Mesenchymal stem cell (in vitro differentiated cells and primary cell): ENCODE measurements at regions not wholly inside any gene's neighbourhood (a gene's known extent, or its start where the extent isn't known, plus 50 kb on each side); places are given as distances from the start of the nearest gene placed in this dataset.

Experiments
- DNase-seq: peaks from one replicate; pipeline ENCODE4 v3.0.0-alpha.2; 2013
- H2AFZ ChIP-seq: one replicate; pipeline ENCODE4 v1.6.1; 2013; ENCODE audit warnings: low read depth, mild to moderate bottlenecking, control low read depth, inconsistent platforms, low read length, moderate library complexity
- H2AK5ac ChIP-seq: 2 replicates; pipeline ENCODE4 v1.6.1; 2013; ENCODE audit warnings: low read length, moderate library complexity, mild to moderate bottlenecking, inconsistent platforms; ENCODE audit not compliant: severe bottlenecking
- H2BK120ac ChIP-seq: one replicate; pipeline ENCODE4 v1.6.1; 2013; ENCODE audit warnings: low read depth, mild to moderate bottlenecking, inconsistent platforms, low read length, moderate library complexity
- H2BK12ac ChIP-seq, 2 experiments: one replicate each; pipeline ENCODE4 v1.6.1; 2013; ENCODE audit warnings: inconsistent platforms in 2 of 2, low read length in 2 of 2, mild to moderate bottlenecking in 2 of 2, moderate library complexity in 2 of 2, control low read depth in 1 of 2
- H2BK15ac ChIP-seq: one replicate; pipeline ENCODE4 v1.6.1; 2013; ENCODE audit warnings: mild to moderate bottlenecking, low read depth, inconsistent platforms; ENCODE audit not compliant: poor library complexity, severe bottlenecking
- H2BK5ac ChIP-seq: 2 replicates; pipeline ENCODE4 v1.6.1; 2013; ENCODE audit warnings: low read depth, mild to moderate bottlenecking, low read length, control low read depth, inconsistent platforms; ENCODE audit not compliant: poor library complexity, severe bottlenecking
- H3K14ac ChIP-seq, 2 experiments: one replicate each; pipeline ENCODE4 v1.6.1; 2013; ENCODE audit warnings: inconsistent platforms in 2 of 2, low read length in 2 of 2, control low read depth in 1 of 2, mild to moderate bottlenecking in 1 of 2, moderate library complexity in 1 of 2
- H3K18ac ChIP-seq, 2 experiments: one replicate each; pipeline ENCODE4 v1.6.1; 2013; ENCODE audit warnings: inconsistent platforms in 2 of 2, low read length in 2 of 2, control low read depth in 1 of 2, low read depth in 1 of 2, mild to moderate bottlenecking in 1 of 2
- H3K23ac ChIP-seq, 2 experiments: one replicate each; pipeline ENCODE4 v1.6.1; 2013; ENCODE audit warnings: inconsistent platforms in 2 of 2, low read length in 2 of 2, mild to moderate bottlenecking in 2 of 2, moderate library complexity in 2 of 2, control low read depth in 1 of 2
- H3K27ac ChIP-seq: 2 replicates; pipeline ENCODE4 v1.5.1; 2013; ENCODE audit warnings: mild to moderate bottlenecking, moderate library complexity, low read length, control low read depth, inconsistent platforms; ENCODE audit not compliant: poor library complexity, severe bottlenecking
- H3K27me3 ChIP-seq, 2 experiments: 2 replicates each; pipeline versions ENCODE4 v1.6.1 to v1.7.0; 2013; ENCODE audit warnings: low read length in 2 of 2, mild to moderate bottlenecking in 2 of 2, moderate library complexity in 2 of 2, control low read depth in 1 of 2, inconsistent platforms in 1 of 2; ENCODE audit not compliant: control insufficient read depth in 1 of 2, insufficient read depth in 1 of 2
- H3K36me3 ChIP-seq, 2 experiments: 2 replicates each; pipeline versions ENCODE4 v1.6.1 to v1.7.0; 2013; ENCODE audit warnings: low read length in 2 of 2, control low read depth in 1 of 2, inconsistent platforms in 1 of 2, low read depth in 1 of 2, mild to moderate bottlenecking in 1 of 2; ENCODE audit not compliant: insufficient read depth in 2 of 2, control insufficient read depth in 1 of 2
- H3K4ac ChIP-seq, 2 experiments: one replicate each; pipeline ENCODE4 v1.6.1; 2013; ENCODE audit warnings: inconsistent platforms in 2 of 2, low read length in 2 of 2, mild to moderate bottlenecking in 2 of 2, moderate library complexity in 2 of 2, control low read depth in 1 of 2, low read depth in 1 of 2
- H3K4me1 ChIP-seq: 2 replicates; pipeline ENCODE4 v1.6.1; 2013; ENCODE audit warnings: low read depth, low read length, control low read depth; ENCODE audit not compliant: control insufficient read depth, insufficient read depth
- H3K4me2 ChIP-seq: 2 replicates; pipeline ENCODE4 v1.6.1; 2013; ENCODE audit warnings: low read length, mild to moderate bottlenecking, inconsistent platforms; ENCODE audit not compliant: poor library complexity, severe bottlenecking
- H3K4me3 ChIP-seq, 2 experiments: 2 replicates each; pipeline versions ENCODE4 v1.5.1 to v1.7.0; 2013; ENCODE audit warnings: low read length in 2 of 2, mild to moderate bottlenecking in 2 of 2, control low read depth in 1 of 2, low read depth in 1 of 2; ENCODE audit not compliant: insufficient read depth in 1 of 2
- H3K79me1 ChIP-seq: replicated peaks from 2 replicates; pipeline ENCODE4 v1.6.1; 2013; ENCODE audit warnings: mild to moderate bottlenecking, control low read depth, low read length, inconsistent platforms; ENCODE audit not compliant: poor library complexity, severe bottlenecking
- H3K9ac ChIP-seq: 2 replicates; pipeline ENCODE4 v1.7.0; 2013; ENCODE audit warnings: mild to moderate bottlenecking, low read length, moderate library complexity
- H3K9me3 ChIP-seq: 2 replicates; pipeline ENCODE4 v1.7.0; 2013; ENCODE audit warnings: mild to moderate bottlenecking, low read length; ENCODE audit not compliant: control insufficient read depth
- H4K8ac ChIP-seq: one replicate; pipeline ENCODE4 v1.6.1; 2013; ENCODE audit warnings: inconsistent platforms, mild to moderate bottlenecking, low read length, moderate library complexity
- H4K91ac ChIP-seq: one replicate; pipeline ENCODE4 v1.6.1; 2013; ENCODE audit warnings: mild to moderate bottlenecking, low read length, inconsistent platforms
- WGBS: methylation state at CpG from one replicate; pipeline ENCODE4 v1.1.7; 2013; ENCODE audit warnings: mixed read lengths; 5-methylcytosine and 5-hydroxymethylcytosine counted together

- no peak overlapping the region for H4K8ac ChIP-seq
- H2AK5ac ChIP-seq = no peak overlapping the region
- no peaks in the 10 kb centered on the region for H3K36me3 ChIP-seq
- DNase-seq = no peak
- H3K27ac ChIP-seq = no peak overlapping the region
- H3K4ac ChIP-seq = no peak overlapping the region
- H2BK12ac ChIP-seq = no peak overlapping the region
- H2BK120ac ChIP-seq = no peak overlapping the region
- no peaks in the 10 kb centered on the region for H3K79me1 ChIP-seq
- no peaks in the 10 kb centered on the region for H3K9me3 ChIP-seq
- H2BK15ac ChIP-seq = no peak overlapping the region
- WGBS = 92% methylated on average over 3 of the region's 6 CpGs
- H3K4me3 ChIP-seq = no peak overlapping the region
- no peak overlapping the region for H3K9ac ChIP-seq
- H3K4me2 ChIP-seq = no peak overlapping the region
- no peak overlapping the region for H3K14ac ChIP-seq
- no peak overlapping the region for H2BK5ac ChIP-seq
- no peak overlapping the region for H4K91ac ChIP-seq
- H3K18ac ChIP-seq = no peak overlapping the region
- peaks cover 2% of the 10 kb centered on the region for H3K4me1 ChIP-seq
- H3K23ac ChIP-seq = peak overlapping the region in 1 of 2 experiments; percentile 10
- no peak overlapping the region for H2AFZ ChIP-seq
- H3K27me3 ChIP-seq = no peaks in the 10 kb centered on the region
These were observed 66.7 kb downstream of the TEX35 start for GRCh38 chr1:178579562-178579961.

GRCh38 chr1:178580096-178580495, 67.2 kb downstream of the TEX35 start:
- Histone ChIP-seq H2BK12ac (no peak overlapping the region), H3K27ac (no peak overlapping the region), H3K27me3 (no peaks in the 10 kb centered on the region), H2AFZ (no peak overlapping the region), H3K4ac (no peak overlapping the region), H3K36me3 (no peaks in the 10 kb centered on the region), H3K79me1 (no peaks in the 10 kb centered on the region), H3K4me1 (peaks cover 2% of the 10 kb centered on the region), H4K91ac (no peak overlapping the region), H4K8ac (no peak overlapping the region), H3K14ac (no peak overlapping the region), H2AK5ac (no peak overlapping the region), H3K4me3 (no peak overlapping the region), H3K9ac (no peak overlapping the region), H3K23ac (no peak overlapping the region), H3K18ac (no peak overlapping the region), H2BK5ac (no peak overlapping the region), H2BK15ac (no peak overlapping the region), H3K9me3 (no peaks in the 10 kb centered on the region), H2BK120ac (no peak overlapping the region), H3K4me2 (no peak overlapping the region)
- DNase-seq = no peak
- WGBS = 93% methylated on average over 5 of the region's 5 CpGs

GRCh38 chr1:178580876-178581275, 68.0 kb downstream of the TEX35 start:
- no peaks in the 10 kb centered on the region for H3K36me3 ChIP-seq
- no peak overlapping the region for H3K4ac ChIP-seq
- no peak overlapping the region for H2BK120ac ChIP-seq
- H3K23ac ChIP-seq = no peak overlapping the region
- DNase-seq = no peak
- H3K18ac ChIP-seq = no peak overlapping the region
- H2BK15ac ChIP-seq = no peak overlapping the region
- no peak overlapping the region for H3K27ac ChIP-seq
- no peak overlapping the region for H2AFZ ChIP-seq
- no peak overlapping the region for H2AK5ac ChIP-seq
- H4K91ac ChIP-seq = no peak overlapping the region
- H3K14ac ChIP-seq = no peak overlapping the region
- H2BK12ac ChIP-seq = no peak overlapping the region
- no peaks in the 10 kb centered on the region for H3K9me3 ChIP-seq
- no peak overlapping the region for H3K4me2 ChIP-seq
- H3K9ac ChIP-seq = no peak overlapping the region
- H3K79me1 ChIP-seq = no peaks in the 10 kb centered on the region
- WGBS = 85% methylated on average over 5 of the region's 5 CpGs
- no peak overlapping the region for H2BK5ac ChIP-seq
- no peak overlapping the region for H4K8ac ChIP-seq
- H3K27me3 ChIP-seq = no peaks in the 10 kb centered on the region
- no peaks in the 10 kb centered on the region for H3K4me1 ChIP-seq
- H3K4me3 ChIP-seq = no peak overlapping the region

- H3K27ac ChIP-seq = no peak overlapping the region
- no peak overlapping the region for H2BK120ac ChIP-seq
- no peak overlapping the region for H3K9ac ChIP-seq
- H3K36me3 ChIP-seq = no peaks in the 10 kb centered on the region
- no peak overlapping the region for H2BK5ac ChIP-seq
- H3K4ac ChIP-seq = no peak overlapping the region
- WGBS = 64% methylated on average over 12 of the region's 12 CpGs
- H3K23ac ChIP-seq = no peak overlapping the region
- no peak overlapping the region for H2AK5ac ChIP-seq
- H3K9me3 ChIP-seq = no peaks in the 10 kb centered on the region
- H4K91ac ChIP-seq = no peak overlapping the region
- no peaks in the 10 kb centered on the region for H3K79me1 ChIP-seq
- H3K4me2 ChIP-seq = no peak overlapping the region
- no peak for DNase-seq
- no peak overlapping the region for H4K8ac ChIP-seq
- H3K14ac ChIP-seq = no peak overlapping the region
- H2BK12ac ChIP-seq = no peak overlapping the region
- H3K4me3 ChIP-seq = no peak overlapping the region
- H2AFZ ChIP-seq = no peak overlapping the region
- no peaks in the 10 kb centered on the region for H3K4me1 ChIP-seq
- no peak overlapping the region for H2BK15ac ChIP-seq
- H3K18ac ChIP-seq = no peak overlapping the region
- H3K27me3 ChIP-seq = no peaks in the 10 kb centered on the region
These were observed 68.7 kb downstream of the TEX35 start for GRCh38 chr1:178581351-178582303.
